ENCODE measurements at regions not wholly inside any gene's neighbourhood (a gene's known extent, or its start where the extent isn't known, plus 50 kb on each side); places are given as distances from the start of the nearest gene placed in this dataset.

GRCh38 chr16:76193906-76194615 lies 83.1 kb upstream of the CNTNAP4 start:
- no peak overlapping the region for H2AFZ ChIP-seq (ENCODE audit: insufficient read depth, low read depth, low read length, poor library complexity, severe bottlenecking)
- CTCF ChIA-PET = no interaction called here
- no peak overlapping the region for H3K4me3 ChIP-seq (ENCODE audit: control extremely low read depth in 1 of 5, extremely low read depth in 1 of 5, insufficient read depth in 1 of 5, low read depth in 2 of 5, low read length in 4 of 5)
- Mint-ChIP-seq H3K27me3 (no peaks in the 10 kb centered on the region), H3K9me3 (ENCODE audit: insufficient read depth) (peaks cover 4% of the 10 kb centered on the region), H3K4me1 (no peaks in the 10 kb centered on the region), H3K27ac (no peak overlapping the region), H3K4me3 (no peak overlapping the region)
- H3K27me3 ChIP-seq (replicated peaks in 1 of 4; ENCODE audit: control extremely low read depth in 1 of 4, control insufficient read depth in 3 of 4, insufficient read depth in 4 of 4, low read length in 3 of 4) = no peaks in the 10 kb centered on the region
- H3K27ac ChIP-seq (ENCODE audit: low read length in 2 of 2) = no peak overlapping the region
- DNase-seq (no peak), ATAC-seq (ENCODE audit: low read depth) (no peak)
- WGBS (ENCODE audit: insufficient coverage) = no CpG with 5 or more reads among the region's 8 CpGs
- no peak overlapping the region for H3K4me2 ChIP-seq (replicated peaks; ENCODE audit: low read depth, low read length, poor library complexity, severe bottlenecking)
- H3K36me3 ChIP-seq (replicated peaks in 1 of 2; ENCODE audit: control extremely low read depth in 1 of 2, control insufficient read depth in 1 of 2, extremely low read depth in 1 of 2, insufficient read depth in 2 of 2, low read length in 1 of 2) = no peaks in the 10 kb centered on the region
- no peak for TF ChIP-seq CTCF (IDR thresholded peaks at IDR 0.05)
- TF ChIP-seq EZH2 (IDR thresholded peaks at IDR 0.05; ENCODE audit: borderline replicate concordance, insufficient read depth, low read depth, low read length, poor library complexity, severe bottlenecking) = no peak
- H4K20me1 ChIP-seq (ENCODE audit: control insufficient read depth, insufficient read depth, low read length, poor library complexity, severe bottlenecking) = no peaks in the 10 kb centered on the region
- no peak overlapping the region for H3K9ac ChIP-seq (ENCODE audit: low read length)
- intact Hi-C loops (cut with micrococcal nuclease) = no loop called here
- H3K4me1 ChIP-seq (ENCODE audit: control insufficient read depth in 2 of 2, insufficient read depth in 2 of 2, low read length in 2 of 2) = no peaks in the 10 kb centered on the region
- POLR2A ChIA-PET = no interaction called here
- no peaks in the 10 kb centered on the region for H3K9me3 ChIP-seq (ENCODE audit: control extremely low read depth in 1 of 3, control insufficient read depth in 2 of 3, insufficient read depth in 1 of 3, low read length in 2 of 3)
- no peaks in the 10 kb centered on the region for H3K79me2 ChIP-seq (ENCODE audit: control insufficient read depth, insufficient read depth, low read length)

- Histone ChIP-seq H3K79me2 (ENCODE audit: control insufficient read depth, insufficient read depth, low read length) (no peaks in the 10 kb centered on the region), H2AFZ (ENCODE audit: insufficient read depth, low read depth, low read length, poor library complexity, severe bottlenecking) (no peak overlapping the region), H3K9me3 (ENCODE audit: control extremely low read depth in 1 of 3, control insufficient read depth in 2 of 3, insufficient read depth in 1 of 3, low read length in 2 of 3) (no peaks in the 10 kb centered on the region), H3K9ac (ENCODE audit: low read length) (no peak overlapping the region), H3K4me3 (ENCODE audit: control extremely low read depth in 1 of 5, extremely low read depth in 1 of 5, insufficient read depth in 1 of 5, low read depth in 2 of 5, low read length in 4 of 5) (no peak overlapping the region), H4K20me1 (ENCODE audit: control insufficient read depth, insufficient read depth, low read length, poor library complexity, severe bottlenecking) (no peaks in the 10 kb centered on the region), H3K4me2 (replicated peaks; ENCODE audit: low read depth, low read length, poor library complexity, severe bottlenecking) (no peak overlapping the region), H3K36me3 (replicated peaks in 1 of 2; ENCODE audit: control extremely low read depth in 1 of 2, control insufficient read depth in 1 of 2, extremely low read depth in 1 of 2, insufficient read depth in 2 of 2, low read length in 1 of 2) (no peaks in the 10 kb centered on the region), H3K4me1 (ENCODE audit: control insufficient read depth in 2 of 2, insufficient read depth in 2 of 2, low read length in 2 of 2) (no peaks in the 10 kb centered on the region), H3K27me3 (replicated peaks in 1 of 4; ENCODE audit: control extremely low read depth in 1 of 4, control insufficient read depth in 3 of 4, insufficient read depth in 4 of 4, low read length in 3 of 4) (no peaks in the 10 kb centered on the region), H3K27ac (ENCODE audit: low read length in 2 of 2) (no peak overlapping the region)
- Mint-ChIP-seq H3K4me1 (no peaks in the 10 kb centered on the region), H3K9me3 (ENCODE audit: insufficient read depth) (peaks cover 4% of the 10 kb centered on the region), H3K27ac (no peak overlapping the region), H3K27me3 (no peaks in the 10 kb centered on the region), H3K4me3 (no peak overlapping the region)
- intact Hi-C loops (cut with micrococcal nuclease) = no loop called here
- ChIA-PET CTCF (no interaction called here), POLR2A (no interaction called here)
- WGBS (ENCODE audit: insufficient coverage) = 49% methylated on average over 2 of the region's 2 CpGs
- DNase-seq (no peak), ATAC-seq (ENCODE audit: low read depth) (no peak)
- no peak for TF ChIP-seq EZH2 (IDR thresholded peaks at IDR 0.05; ENCODE audit: borderline replicate concordance, insufficient read depth, low read depth, low read length, poor library complexity, severe bottlenecking)
- TF ChIP-seq CTCF (IDR thresholded peaks at IDR 0.05) = no peak
These were observed 82.6 kb upstream of the CNTNAP4 start for GRCh38 chr16:76194616-76195015.

All from B cell (primary cell).